ENCODE measurements at regions not wholly inside any gene's neighbourhood (a gene's known extent, or its start where the extent isn't known, plus 50 kb on each side); places are given as distances from the start of the nearest gene placed in this dataset.

GRCh38 chr18:56076723-56077122 lies 488.7 kb upstream of the TCF4 start:
- H3K36me3 ChIP-seq (ENCODE audit: control insufficient read depth, insufficient read depth, low read length): no peaks in the 10 kb centered on the region
- no peaks in the 10 kb centered on the region for H3K27me3 ChIP-seq (ENCODE audit: control insufficient read depth, insufficient read depth, low read length)
- no peak overlapping the region for H3K4me3 ChIP-seq (replicated peaks in 1 of 4; ENCODE audit: control extremely low read depth in 1 of 4, insufficient read depth in 1 of 4, low read depth in 3 of 4, low read length in 4 of 4)
- H3K79me2 ChIP-seq (ENCODE audit: control insufficient read depth, insufficient read depth, low read length): no peaks in the 10 kb centered on the region
- no peak overlapping the region for H2AFZ ChIP-seq (ENCODE audit: low read length)
- H3K9me3 ChIP-seq (ENCODE audit: control insufficient read depth, insufficient read depth, low read depth, low read length): no peaks in the 10 kb centered on the region
- no peaks in the 10 kb centered on the region for H4K20me1 ChIP-seq (ENCODE audit: control insufficient read depth, extremely low read depth, insufficient read depth, low read length)
- TF ChIP-seq EZH2 (IDR thresholded peaks at IDR 0.05; ENCODE audit: low read length, missing control alignments) (no peak), CTCF (conservative IDR thresholded peaks at IDR 0.05 in 1 of 2, IDR thresholded peaks at IDR 0.05 in 1 of 2; ENCODE audit: low read depth in 1 of 2, low read length in 2 of 2) (no peak)
- H3K27ac ChIP-seq (ENCODE audit: insufficient read depth, low read length): no peak overlapping the region
- H3K4me2 ChIP-seq (ENCODE audit: extremely low read depth, insufficient read depth, low read length): no peak overlapping the region
- no peak for DNase-seq (ENCODE audit: low read depth in 2 of 2)
- no peak overlapping the region for H3K9ac ChIP-seq (ENCODE audit: insufficient read depth, low read length)
- peaks cover 2% of the 10 kb centered on the region for H3K4me1 ChIP-seq (ENCODE audit: control insufficient read depth, extremely low read depth, insufficient read depth, low read length)

- Histone ChIP-seq H2AFZ (ENCODE audit: low read length) (no peak overlapping the region), H3K4me3 (replicated peaks in 1 of 4; ENCODE audit: control extremely low read depth in 1 of 4, insufficient read depth in 1 of 4, low read depth in 3 of 4, low read length in 4 of 4) (no peak overlapping the region), H3K36me3 (ENCODE audit: control insufficient read depth, insufficient read depth, low read length) (no peaks in the 10 kb centered on the region), H3K9me3 (ENCODE audit: control insufficient read depth, insufficient read depth, low read depth, low read length) (no peaks in the 10 kb centered on the region), H3K27ac (ENCODE audit: insufficient read depth, low read length) (no peak overlapping the region), H3K27me3 (ENCODE audit: control insufficient read depth, insufficient read depth, low read length) (no peaks in the 10 kb centered on the region), H3K4me2 (ENCODE audit: extremely low read depth, insufficient read depth, low read length) (no peak overlapping the region), H3K9ac (ENCODE audit: insufficient read depth, low read length) (no peak overlapping the region), H3K79me2 (ENCODE audit: control insufficient read depth, insufficient read depth, low read length) (no peaks in the 10 kb centered on the region), H3K4me1 (ENCODE audit: control insufficient read depth, extremely low read depth, insufficient read depth, low read length) (peaks cover 7% of the 10 kb centered on the region), H4K20me1 (ENCODE audit: control insufficient read depth, extremely low read depth, insufficient read depth, low read length) (no peaks in the 10 kb centered on the region)
- DNase-seq (ENCODE audit: low read depth in 2 of 2): no peak
- TF ChIP-seq CTCF (conservative IDR thresholded peaks at IDR 0.05 in 1 of 2, IDR thresholded peaks at IDR 0.05 in 1 of 2; ENCODE audit: low read depth in 1 of 2, low read length in 2 of 2): no peak
- TF ChIP-seq EZH2 (IDR thresholded peaks at IDR 0.05; ENCODE audit: low read length, missing control alignments): no peak
Measured at GRCh38 chr18:56068701-56069100, 480.7 kb upstream of the TCF4 start.

- DNase-seq (ENCODE audit: low read depth in 2 of 2): peak; percentile 56 to 78
- TF ChIP-seq EZH2 (IDR thresholded peaks at IDR 0.05; ENCODE audit: low read length, missing control alignments) (no peak), CTCF (conservative IDR thresholded peaks at IDR 0.05 in 1 of 2, IDR thresholded peaks at IDR 0.05 in 1 of 2; ENCODE audit: low read depth in 1 of 2, low read length in 2 of 2) (no peak)
- no peaks in the 10 kb centered on the region for H3K36me3 ChIP-seq (ENCODE audit: control insufficient read depth, insufficient read depth, low read length)
- H3K9me3 ChIP-seq (ENCODE audit: control insufficient read depth, insufficient read depth, low read depth, low read length): no peaks in the 10 kb centered on the region
- no peaks in the 10 kb centered on the region for H3K79me2 ChIP-seq (ENCODE audit: control insufficient read depth, insufficient read depth, low read length)
- H3K9ac ChIP-seq (ENCODE audit: insufficient read depth, low read length): no peak overlapping the region
- H3K27ac ChIP-seq (ENCODE audit: insufficient read depth, low read length): no peak overlapping the region
- peaks cover 7% of the 10 kb centered on the region for H3K4me1 ChIP-seq (ENCODE audit: control insufficient read depth, extremely low read depth, insufficient read depth, low read length)
- H4K20me1 ChIP-seq (ENCODE audit: control insufficient read depth, extremely low read depth, insufficient read depth, low read length): no peaks in the 10 kb centered on the region
- H3K4me2 ChIP-seq (ENCODE audit: extremely low read depth, insufficient read depth, low read length): peak overlapping the region; percentile 35
- H3K4me3 ChIP-seq (replicated peaks in 1 of 4; ENCODE audit: control extremely low read depth in 1 of 4, insufficient read depth in 1 of 4, low read depth in 3 of 4, low read length in 4 of 4): no peak overlapping the region
- no peaks in the 10 kb centered on the region for H3K27me3 ChIP-seq (ENCODE audit: control insufficient read depth, insufficient read depth, low read length)
- peak overlapping the region; percentile 65 for H2AFZ ChIP-seq (ENCODE audit: low read length)
Measured at GRCh38 chr18:56067969-56068671, 480.1 kb upstream of the TCF4 start.

All from fibroblast of lung (primary cell).